ENCODE measurements at regions not wholly inside any gene's neighbourhood (a gene's known extent, or its start where the extent isn't known, plus 50 kb on each side); places are given as distances from the start of the nearest gene placed in this dataset.

DNA sequence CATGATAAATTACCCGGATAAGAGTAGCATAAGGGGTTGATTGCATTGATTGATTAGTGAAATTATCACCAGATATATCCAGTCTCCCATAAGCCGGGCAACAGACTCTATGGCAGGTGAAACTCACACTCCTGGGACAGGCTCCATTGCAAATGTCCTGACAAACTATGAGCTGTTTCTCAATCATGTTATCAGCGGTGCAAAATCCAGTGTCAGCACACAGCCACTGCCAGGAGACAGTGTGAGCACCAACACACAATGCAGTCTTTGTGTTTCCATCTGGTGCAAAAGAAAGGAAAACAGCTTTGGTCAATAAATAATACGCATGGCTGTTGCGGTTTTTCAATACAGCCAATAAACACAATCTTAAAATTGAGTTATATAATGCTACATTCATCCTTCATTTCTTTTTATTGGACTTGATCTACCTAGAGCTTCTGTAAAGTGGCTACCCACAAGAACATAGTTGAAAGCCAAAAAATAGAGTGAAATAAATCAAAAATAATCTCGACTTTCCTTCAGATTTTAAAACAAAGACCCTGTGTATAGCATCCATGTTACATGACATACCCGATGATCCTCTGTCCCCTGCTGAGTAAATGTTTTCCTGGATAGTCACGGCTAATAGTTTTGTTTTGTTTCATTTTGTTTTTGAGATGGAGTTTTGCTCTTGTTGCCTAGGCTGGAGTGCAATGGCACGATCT lies 64.3 kb upstream of the AFDN start (continued):
- TF ChIP-seq, protein P1, sequence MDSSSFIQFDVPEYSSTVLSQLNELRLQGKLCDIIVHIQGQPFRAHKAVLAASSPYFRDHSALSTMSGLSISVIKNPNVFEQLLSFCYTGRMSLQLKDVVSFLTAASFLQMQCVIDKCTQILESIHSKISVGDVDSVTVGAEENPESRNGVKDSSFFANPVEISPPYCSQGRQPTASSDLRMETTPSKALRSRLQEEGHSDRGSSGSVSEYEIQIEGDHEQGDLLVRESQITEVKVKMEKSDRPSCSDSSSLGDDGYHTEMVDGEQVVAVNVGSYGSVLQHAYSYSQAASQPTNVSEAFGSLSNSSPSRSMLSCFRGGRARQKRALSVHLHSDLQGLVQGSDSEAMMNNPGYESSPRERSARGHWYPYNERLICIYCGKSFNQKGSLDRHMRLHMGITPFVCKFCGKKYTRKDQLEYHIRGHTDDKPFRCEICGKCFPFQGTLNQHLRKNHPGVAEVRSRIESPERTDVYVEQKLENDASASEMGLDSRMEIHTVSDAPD (CRISPR knock-in tag; IDR thresholded peaks at IDR 0.05): peak; percentile 79; the same call in 1 of the 2 replicates
- TF ChIP-seq HNRNPL (IDR thresholded peaks at IDR 0.05; ENCODE audit: low read depth, low read length) (no peak), KMT2B (CRISPR knock-in tag; IDR thresholded peaks at IDR 0.05) (no peak; the same call in 1 of the 2 replicates), RFX1 (IDR thresholded peaks at IDR 0.05) (no peak), ZNF570 (CRISPR knock-in tag; IDR thresholded peaks at IDR 0.05; ENCODE audit: borderline replicate concordance) (no peak), FOXK1 (CRISPR knock-in tag; IDR thresholded peaks at IDR 0.05; ENCODE audit: borderline replicate concordance, low read depth) (peak; percentile 75), ZC3H13 (CRISPR knock-in tag; IDR thresholded peaks at IDR 0.05) (0 out of 2 replicates have a peak, but pooled peaks have one; percentile 11), EHMT2 (IDR thresholded peaks at IDR 0.05; ENCODE audit: borderline replicate concordance, low read depth, low read length) (peak; percentile 67; the same call in 1 of the 2 replicates), MIER2 (CRISPR knock-in tag; IDR thresholded peaks at IDR 0.05) (no peak; the same call in 1 of the 2 replicates), NR3C1 (CRISPR knock-in tag; IDR thresholded peaks at IDR 0.05) (no peak), ZSCAN12 (CRISPR knock-in tag; IDR thresholded peaks at IDR 0.05) (no peak), MED1 (CRISPR knock-in tag; IDR thresholded peaks at IDR 0.05) (peak; percentile 95), SIX4 (CRISPR knock-in tag; IDR thresholded peaks at IDR 0.05) (0 out of 2 replicates have a peak, but pooled peaks have one; percentile 13), ZNF766 (CRISPR knock-in tag; IDR thresholded peaks at IDR 0.05; ENCODE audit: borderline replicate concordance) (no peak), ZNF782 (CRISPR knock-in tag; IDR thresholded peaks at IDR 0.05; ENCODE audit: borderline replicate concordance) (no peak), RCOR2 (CRISPR knock-in tag; IDR thresholded peaks at IDR 0.05) (peak; percentile 86), NFKBIZ (CRISPR knock-in tag; IDR thresholded peaks at IDR 0.05) (0 out of 2 replicates have a peak, but pooled peaks have one; percentile 68), ZNF10 (CRISPR knock-in tag; IDR thresholded peaks at IDR 0.05; ENCODE audit: borderline replicate concordance, low read depth) (no peak), MLLT10 (CRISPR knock-in tag; IDR thresholded peaks at IDR 0.05) (no peak), ZNF530 (CRISPR knock-in tag; IDR thresholded peaks at IDR 0.05; ENCODE audit: low read depth) (no peak)
- TF ChIP-seq, protein P2, sequence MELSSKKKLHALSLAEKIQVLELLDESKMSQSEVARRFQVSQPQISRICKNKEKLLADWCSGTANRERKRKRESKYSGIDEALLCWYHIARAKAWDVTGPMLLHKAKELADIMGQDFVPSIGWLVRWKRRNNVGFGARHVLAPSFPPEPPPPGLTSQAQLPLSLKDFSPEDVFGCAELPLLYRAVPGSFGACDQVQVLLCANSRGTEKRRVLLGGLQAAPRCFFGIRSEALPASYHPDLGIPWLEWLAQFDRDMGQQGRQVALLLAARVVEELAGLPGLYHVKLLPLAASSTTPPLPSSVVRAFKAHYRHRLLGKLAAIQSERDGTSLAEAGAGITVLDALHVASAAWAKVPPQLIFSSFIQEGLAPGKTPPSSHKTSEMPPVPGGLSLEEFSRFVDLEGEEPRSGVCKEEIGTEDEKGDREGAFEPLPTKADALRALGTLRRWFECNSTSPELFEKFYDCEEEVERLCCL (CRISPR knock-in tag; IDR thresholded peaks at IDR 0.05; ENCODE audit: borderline replicate concordance): no peak
- TF ChIP-seq, protein P3, sequence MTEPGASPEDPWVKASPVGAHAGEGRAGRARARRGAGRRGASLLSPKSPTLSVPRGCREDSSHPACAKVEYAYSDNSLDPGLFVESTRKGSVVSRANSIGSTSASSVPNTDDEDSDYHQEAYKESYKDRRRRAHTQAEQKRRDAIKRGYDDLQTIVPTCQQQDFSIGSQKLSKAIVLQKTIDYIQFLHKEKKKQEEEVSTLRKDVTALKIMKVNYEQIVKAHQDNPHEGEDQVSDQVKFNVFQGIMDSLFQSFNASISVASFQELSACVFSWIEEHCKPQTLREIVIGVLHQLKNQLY (CRISPR knock-in tag; IDR thresholded peaks at IDR 0.05): peak; percentile 86; the same call in 1 of the 2 replicates
- TF ChIP-seq, protein P4, sequence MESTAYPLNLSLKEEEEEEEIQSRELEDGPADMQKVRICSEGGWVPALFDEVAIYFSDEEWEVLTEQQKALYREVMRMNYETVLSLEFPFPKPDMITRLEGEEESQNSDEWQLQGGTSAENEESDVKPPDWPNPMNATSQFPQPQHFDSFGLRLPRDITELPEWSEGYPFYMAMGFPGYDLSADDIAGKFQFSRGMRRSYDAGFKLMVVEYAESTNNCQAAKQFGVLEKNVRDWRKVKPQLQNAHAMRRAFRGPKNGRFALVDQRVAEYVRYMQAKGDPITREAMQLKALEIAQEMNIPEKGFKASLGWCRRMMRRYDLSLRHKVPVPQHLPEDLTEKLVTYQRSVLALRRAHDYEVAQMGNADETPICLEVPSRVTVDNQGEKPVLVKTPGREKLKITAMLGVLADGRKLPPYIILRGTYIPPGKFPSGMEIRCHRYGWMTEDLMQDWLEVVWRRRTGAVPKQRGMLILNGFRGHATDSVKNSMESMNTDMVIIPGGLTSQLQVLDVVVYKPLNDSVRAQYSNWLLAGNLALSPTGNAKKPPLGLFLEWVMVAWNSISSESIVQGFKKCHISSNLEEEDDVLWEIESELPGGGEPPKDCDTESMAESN (CRISPR knock-in tag; conservative IDR thresholded peaks at IDR 0.05): peak; percentile 32; the same call in 1 of the 2 replicates
- TF ChIP-seq, protein P5, sequence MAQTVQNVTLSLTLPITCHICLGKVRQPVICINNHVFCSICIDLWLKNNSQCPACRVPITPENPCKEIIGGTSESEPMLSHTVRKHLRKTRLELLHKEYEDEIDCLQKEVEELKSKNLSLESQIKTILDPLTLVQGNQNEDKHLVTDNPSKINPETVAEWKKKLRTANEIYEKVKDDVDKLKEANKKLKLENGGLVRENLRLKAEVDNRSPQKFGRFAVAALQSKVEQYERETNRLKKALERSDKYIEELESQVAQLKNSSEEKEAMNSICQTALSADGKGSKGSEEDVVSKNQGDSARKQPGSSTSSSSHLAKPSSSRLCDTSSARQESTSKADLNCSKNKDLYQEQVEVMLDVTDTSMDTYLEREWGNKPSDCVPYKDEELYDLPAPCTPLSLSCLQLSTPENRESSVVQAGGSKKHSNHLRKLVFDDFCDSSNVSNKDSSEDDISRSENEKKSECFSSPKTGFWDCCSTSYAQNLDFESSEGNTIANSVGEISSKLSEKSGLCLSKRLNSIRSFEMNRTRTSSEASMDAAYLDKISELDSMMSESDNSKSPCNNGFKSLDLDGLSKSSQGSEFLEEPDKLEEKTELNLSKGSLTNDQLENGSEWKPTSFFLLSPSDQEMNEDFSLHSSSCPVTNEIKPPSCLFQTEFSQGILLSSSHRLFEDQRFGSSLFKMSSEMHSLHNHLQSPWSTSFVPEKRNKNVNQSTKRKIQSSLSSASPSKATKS (CRISPR knock-in tag; IDR thresholded peaks at IDR 0.05): no peak
